ELR (cell line): ENCODE measurements at regions not wholly inside any gene's neighbourhood (a gene's known extent, or its start where the extent isn't known, plus 50 kb on each side); places are given as distances from the start of the nearest gene placed in this dataset.
A peak's percentile ranks its signal among the peaks of the same experiment; 100 is the strongest.

ENCODE experiments used
- DNase-seq: peaks from one replicate; pipeline ENCODE4 v3.0.0-alpha.2; 2015; ENCODE audit warnings: low read depth

- no peak for DNase-seq
Measured at GRCh38 chr10:128854204-128854603, 612.8 kb upstream of the MGMT start.

- no peak for DNase-seq
Measured at GRCh38 chr10:128854963-128855362, 612.1 kb upstream of the MGMT start.

- DNase-seq: no peak
Measured at GRCh38 chr10:128855618-128856428, 611.2 kb upstream of the MGMT start.

GRCh38 chr10:128859738-128860386, 607.2 kb upstream of the MGMT start:
- peak; percentile 13 for DNase-seq

- no peak for DNase-seq
Measured at GRCh38 chr10:128860574-128860973, 606.5 kb upstream of the MGMT start.

- no peak for DNase-seq
Measured at GRCh38 chr10:128861018-128861901, 605.8 kb upstream of the MGMT start.

GRCh38 chr10:128863411-128863810, 603.6 kb upstream of the MGMT start:
- DNase-seq: no peak

- no peak for DNase-seq
Measured at GRCh38 chr10:128863823-128864405, 603.1 kb upstream of the MGMT start.

GRCh38 chr10:128864554-128865295, 602.3 kb upstream of the MGMT start:
- no peak for DNase-seq

- no peak for DNase-seq
Measured at GRCh38 chr10:128865436-128866195, 601.4 kb upstream of the MGMT start.

GRCh38 chr10:128866551-128866950, 600.5 kb upstream of the MGMT start:
- no peak for DNase-seq

GRCh38 chr10:128867210-128867609, 599.8 kb upstream of the MGMT start:
- no peak for DNase-seq

GRCh38 chr10:128867819-128868218, 599.2 kb upstream of the MGMT start:
- DNase-seq: no peak

- DNase-seq: no peak
Measured at GRCh38 chr10:128868481-128868880, 598.6 kb upstream of the MGMT start.

- DNase-seq: no peak
Measured at GRCh38 chr10:128869101-128869749, 597.8 kb upstream of the MGMT start.

- DNase-seq: no peak
Measured at GRCh38 chr10:128870830-128871597, 596.0 kb upstream of the MGMT start.

- DNase-seq: no peak
Measured at GRCh38 chr10:128871671-128872231, 595.3 kb upstream of the MGMT start.

- DNase-seq: no peak
Measured at GRCh38 chr10:128873411-128874054, 593.5 kb upstream of the MGMT start.

GRCh38 chr10:128874331-128874730, 592.7 kb upstream of the MGMT start:
- DNase-seq: no peak
